ENCODE measurements at regions not wholly inside any gene's neighbourhood (a gene's known extent, or its start where the extent isn't known, plus 50 kb on each side); places are given as distances from the start of the nearest gene placed in this dataset.

DNA sequence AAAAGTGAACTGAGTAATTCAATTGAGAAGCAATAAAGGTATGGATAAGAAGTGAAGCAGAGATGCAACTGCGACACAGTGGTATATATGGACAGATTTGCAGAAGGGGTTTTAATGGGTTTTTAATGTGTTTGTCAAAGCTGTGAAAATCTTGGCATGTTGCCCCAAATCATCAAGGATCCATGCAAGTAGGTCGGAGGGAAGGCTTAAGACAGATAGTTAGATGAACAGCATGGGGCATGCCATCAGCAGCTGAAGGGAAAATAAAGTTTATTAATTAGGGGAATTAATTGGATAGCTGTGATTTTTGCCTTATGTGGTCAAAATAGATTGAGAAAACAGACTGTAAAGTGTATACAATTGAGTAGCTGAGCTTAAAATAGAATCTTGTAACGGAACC lies 840.1 kb downstream of the JRKL start:
- Histone ChIP-seq H3K4me3 (no peak overlapping the region), H3K36me3 (no peaks in the 10 kb centered on the region), H3K27ac (no peak overlapping the region), H3K9me3 (no peaks in the 10 kb centered on the region), H3K27me3 (no peaks in the 10 kb centered on the region), H3K4me1 (no peaks in the 10 kb centered on the region)
- TF ChIP-seq, protein P1, sequence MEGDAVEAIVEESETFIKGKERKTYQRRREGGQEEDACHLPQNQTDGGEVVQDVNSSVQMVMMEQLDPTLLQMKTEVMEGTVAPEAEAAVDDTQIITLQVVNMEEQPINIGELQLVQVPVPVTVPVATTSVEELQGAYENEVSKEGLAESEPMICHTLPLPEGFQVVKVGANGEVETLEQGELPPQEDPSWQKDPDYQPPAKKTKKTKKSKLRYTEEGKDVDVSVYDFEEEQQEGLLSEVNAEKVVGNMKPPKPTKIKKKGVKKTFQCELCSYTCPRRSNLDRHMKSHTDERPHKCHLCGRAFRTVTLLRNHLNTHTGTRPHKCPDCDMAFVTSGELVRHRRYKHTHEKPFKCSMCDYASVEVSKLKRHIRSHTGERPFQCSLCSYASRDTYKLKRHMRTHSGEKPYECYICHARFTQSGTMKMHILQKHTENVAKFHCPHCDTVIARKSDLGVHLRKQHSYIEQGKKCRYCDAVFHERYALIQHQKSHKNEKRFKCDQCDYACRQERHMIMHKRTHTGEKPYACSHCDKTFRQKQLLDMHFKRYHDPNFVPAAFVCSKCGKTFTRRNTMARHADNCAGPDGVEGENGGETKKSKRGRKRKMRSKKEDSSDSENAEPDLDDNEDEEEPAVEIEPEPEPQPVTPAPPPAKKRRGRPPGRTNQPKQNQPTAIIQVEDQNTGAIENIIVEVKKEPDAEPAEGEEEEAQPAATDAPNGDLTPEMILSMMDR (IDR thresholded peaks at IDR 0.05 in 4 of 5, conservative IDR thresholded peaks at IDR 0.05 in 1 of 5) = no peak
- TF ChIP-seq POLR2A (IDR thresholded peaks at IDR 0.05) = no peak
- no peak for ATAC-seq
- intact Hi-C loops (cut with DNase I; ENCODE audit: low total_unique reads) = no loop called here
- no peak for DNase-seq
- in situ Hi-C loops (cut with MboI; ENCODE audit: low sequenced_read_pairs in 4 of 4) = no loop called here

DNA sequence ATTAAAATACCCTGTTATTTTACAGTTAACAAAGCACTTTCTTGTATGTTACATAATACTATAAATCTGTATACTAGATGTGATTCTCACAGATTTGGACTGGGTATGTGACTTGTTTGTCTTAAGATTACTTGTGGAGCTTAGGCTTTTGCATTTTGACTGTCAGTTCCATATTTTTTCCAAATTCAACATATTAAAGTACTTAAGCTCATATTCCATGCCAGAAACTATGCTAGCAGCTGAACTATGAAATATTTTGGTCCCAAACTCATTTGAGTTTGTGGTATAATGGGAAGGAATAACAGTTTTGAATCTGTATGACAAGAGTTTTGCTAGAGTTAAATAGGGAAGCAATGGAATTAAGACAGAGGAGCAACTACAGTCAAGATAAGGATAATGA lies 841.4 kb downstream of the JRKL start:
- no peaks in the 10 kb centered on the region for H3K27me3 ChIP-seq
- no peaks in the 10 kb centered on the region for H3K4me1 ChIP-seq
- DNase-seq = no peak
- H3K9me3 ChIP-seq = no peaks in the 10 kb centered on the region
- ATAC-seq = no peak
- TF ChIP-seq POLR2A (IDR thresholded peaks at IDR 0.05) = no peak
- TF ChIP-seq, protein P1 (IDR thresholded peaks at IDR 0.05 in 4 of 5, conservative IDR thresholded peaks at IDR 0.05 in 1 of 5) = no peak
- no peaks in the 10 kb centered on the region for H3K36me3 ChIP-seq
- in situ Hi-C loops (cut with MboI; ENCODE audit: low sequenced_read_pairs in 4 of 4) (no loop called here), intact Hi-C loops (cut with DNase I; ENCODE audit: low total_unique reads) (no loop called here)
- H3K27ac ChIP-seq = no peak overlapping the region
- H3K4me3 ChIP-seq = no peak overlapping the region

DNA sequence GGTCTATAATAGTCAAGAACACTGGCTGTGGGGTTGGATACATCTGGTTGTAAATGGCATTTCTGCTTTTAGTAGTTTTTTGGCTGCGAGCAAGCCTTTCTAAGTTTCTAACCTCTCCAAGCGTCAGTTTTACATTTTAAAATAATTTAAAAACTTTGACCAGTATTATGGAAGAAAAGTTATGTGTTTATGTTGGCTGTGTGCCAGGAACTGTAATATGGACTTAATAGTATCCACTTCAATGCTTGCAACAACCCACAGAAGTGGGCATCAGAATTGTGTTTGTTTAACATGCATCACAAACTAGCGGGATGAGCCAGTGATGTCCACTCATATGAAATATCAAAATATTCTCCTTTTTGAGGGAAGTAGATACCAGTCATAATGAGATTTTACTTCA lies 844.2 kb downstream of the JRKL start:
- intact Hi-C loops (cut with DNase I; ENCODE audit: low total_unique reads) = no loop called here
- no peak for ATAC-seq
- TF ChIP-seq, protein P1 (IDR thresholded peaks at IDR 0.05 in 4 of 5, conservative IDR thresholded peaks at IDR 0.05 in 1 of 5) = no peak
- no peak for DNase-seq
- H3K4me3 ChIP-seq = no peak overlapping the region
- no peak overlapping the region for H3K27ac ChIP-seq
- H3K4me1 ChIP-seq = no peaks in the 10 kb centered on the region
- H3K27me3 ChIP-seq = no peaks in the 10 kb centered on the region
- no peaks in the 10 kb centered on the region for H3K9me3 ChIP-seq
- H3K36me3 ChIP-seq = no peaks in the 10 kb centered on the region
- in situ Hi-C loops (cut with MboI; ENCODE audit: low sequenced_read_pairs in 4 of 4) = no loop called here

DNA sequence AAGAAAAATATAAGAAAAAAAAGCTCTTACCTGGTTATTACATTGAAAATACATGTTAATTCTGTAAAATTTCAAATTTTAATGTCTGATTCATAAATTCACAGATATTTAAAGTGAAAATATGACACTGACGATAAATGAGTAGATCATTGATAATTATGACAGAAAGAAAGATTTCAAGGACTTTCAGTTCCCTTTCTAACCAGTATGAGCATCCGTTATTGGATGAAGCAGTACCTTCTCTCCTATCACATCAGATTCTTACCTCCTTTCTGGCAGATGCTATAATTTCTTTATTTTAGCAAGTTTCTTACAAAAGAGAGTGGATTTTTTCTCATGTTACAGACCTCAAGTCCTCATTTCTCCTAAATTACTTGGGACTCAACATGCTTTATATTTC lies 847.3 kb downstream of the JRKL start:
- ATAC-seq = no peak
- Histone ChIP-seq H3K36me3 (no peaks in the 10 kb centered on the region), H3K9me3 (no peaks in the 10 kb centered on the region), H3K27me3 (no peaks in the 10 kb centered on the region), H3K4me3 (no peak overlapping the region), H3K27ac (no peak overlapping the region), H3K4me1 (no peaks in the 10 kb centered on the region)
- in situ Hi-C loops (cut with MboI; ENCODE audit: low sequenced_read_pairs in 4 of 4) = no loop called here
- no peak for DNase-seq
- no peak for TF ChIP-seq POLR2A (IDR thresholded peaks at IDR 0.05)
- TF ChIP-seq, protein P1 (IDR thresholded peaks at IDR 0.05 in 4 of 5, conservative IDR thresholded peaks at IDR 0.05 in 1 of 5) = no peak
- intact Hi-C loops (cut with DNase I; ENCODE audit: low total_unique reads) = no loop called here

DNA sequence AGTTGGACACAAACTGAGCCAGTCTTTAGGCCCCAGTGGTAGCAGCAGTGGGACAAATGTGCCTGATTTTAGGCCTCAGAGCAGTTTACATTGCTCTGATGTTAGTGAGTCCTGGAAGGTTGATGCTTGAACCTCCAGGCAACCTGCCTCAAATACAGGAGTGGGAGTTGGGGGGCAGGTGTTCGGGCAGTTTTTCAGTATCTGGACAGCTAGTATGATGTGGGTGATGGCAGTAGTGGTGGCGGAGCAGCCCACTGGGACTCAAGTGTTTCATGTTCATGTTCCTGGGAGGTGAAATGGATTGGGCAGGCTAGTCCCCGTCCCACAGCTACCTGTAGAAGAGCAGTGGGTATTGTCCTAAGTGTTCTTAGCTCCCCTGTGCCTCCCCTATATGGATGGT lies 857.8 kb downstream of the JRKL start:
- intact Hi-C loops (cut with DNase I; ENCODE audit: low total_unique reads) = no loop called here
- in situ Hi-C loops (cut with MboI; ENCODE audit: low sequenced_read_pairs in 4 of 4) = no loop called here
- Histone ChIP-seq H3K36me3 (no peaks in the 10 kb centered on the region), H3K4me1 (no peaks in the 10 kb centered on the region), H3K9me3 (no peaks in the 10 kb centered on the region), H3K27me3 (no peaks in the 10 kb centered on the region), H3K27ac (no peak overlapping the region), H3K4me3 (no peak overlapping the region)
- TF ChIP-seq POLR2A (IDR thresholded peaks at IDR 0.05) = no peak
- TF ChIP-seq, protein P1 (IDR thresholded peaks at IDR 0.05 in 4 of 5, conservative IDR thresholded peaks at IDR 0.05 in 1 of 5) = no peak
- ATAC-seq (no peak), DNase-seq (no peak)

Data from gastrocnemius medialis (tissue), 4 donors.